IPS-18a (cell line): ENCODE measurements at regions not wholly inside any gene's neighbourhood (a gene's known extent, or its start where the extent isn't known, plus 50 kb on each side); places are given as distances from the start of the nearest gene placed in this dataset.

ENCODE experiments used
- H3K27ac ChIP-seq: one replicate; pipeline ENCODE4 v1.5.1; 2013; ENCODE audit warnings: low read length
- H3K27me3 ChIP-seq: one replicate; pipeline ENCODE4 v1.6.1; 2013; ENCODE audit warnings: mild to moderate bottlenecking, low read length; ENCODE audit not compliant: control insufficient read depth, insufficient read depth
- H3K36me3 ChIP-seq: one replicate; pipeline ENCODE4 v1.6.1; 2013; ENCODE audit warnings: low read depth, low read length; ENCODE audit not compliant: control insufficient read depth
- H3K4me1 ChIP-seq: one replicate; pipeline ENCODE4 v1.6.1; 2013; ENCODE audit warnings: low read depth, low read length; ENCODE audit not compliant: control insufficient read depth
- H3K4me3 ChIP-seq: one replicate; pipeline ENCODE4 v1.5.1; 2013; ENCODE audit warnings: low read length
- H3K9ac ChIP-seq: one replicate; pipeline ENCODE4 v1.6.1; 2013; ENCODE audit warnings: mild to moderate bottlenecking, low read length, moderate library complexity
- H3K9me3 ChIP-seq: one replicate; pipeline ENCODE4 v1.6.1; 2013; ENCODE audit warnings: low read depth, low read length; ENCODE audit not compliant: control insufficient read depth

GRCh38 chr18:3360211-3360610 lies 89.8 kb upstream of the TGIF1 start:
- Histone ChIP-seq H3K27me3 (no peaks in the 10 kb centered on the region), H3K4me3 (no peak overlapping the region), H3K9me3 (no peaks in the 10 kb centered on the region), H3K27ac (no peak overlapping the region), H3K36me3 (no peaks in the 10 kb centered on the region), H3K4me1 (peaks cover 11% of the 10 kb centered on the region), H3K9ac (no peak overlapping the region)

- Histone ChIP-seq H3K9me3 (no peaks in the 10 kb centered on the region), H3K4me1 (no peaks in the 10 kb centered on the region), H3K9ac (no peak overlapping the region), H3K27me3 (no peaks in the 10 kb centered on the region), H3K27ac (no peak overlapping the region), H3K36me3 (no peaks in the 10 kb centered on the region), H3K4me3 (no peak overlapping the region)
These were observed 82.4 kb upstream of the TGIF1 start for GRCh38 chr18:3367491-3368091.

GRCh38 chr18:3368193-3368592 lies 81.8 kb upstream of the TGIF1 start:
- H3K27ac ChIP-seq: no peak overlapping the region
- no peak overlapping the region for H3K9ac ChIP-seq
- no peaks in the 10 kb centered on the region for H3K4me1 ChIP-seq
- H3K9me3 ChIP-seq: no peaks in the 10 kb centered on the region
- no peak overlapping the region for H3K4me3 ChIP-seq
- no peaks in the 10 kb centered on the region for H3K36me3 ChIP-seq
- no peaks in the 10 kb centered on the region for H3K27me3 ChIP-seq

GRCh38 chr18:3379685-3380084 lies 70.3 kb upstream of the TGIF1 start:
- Histone ChIP-seq H3K27me3 (no peaks in the 10 kb centered on the region), H3K9me3 (no peaks in the 10 kb centered on the region), H3K9ac (no peak overlapping the region), H3K4me3 (no peak overlapping the region), H3K27ac (no peak overlapping the region), H3K4me1 (peaks cover 8% of the 10 kb centered on the region), H3K36me3 (no peaks in the 10 kb centered on the region)

GRCh38 chr18:3380384-3380961 lies 69.5 kb upstream of the TGIF1 start:
- H3K36me3 ChIP-seq: no peaks in the 10 kb centered on the region
- no peaks in the 10 kb centered on the region for H3K27me3 ChIP-seq
- H3K4me1 ChIP-seq: peaks cover 8% of the 10 kb centered on the region
- H3K27ac ChIP-seq: no peak overlapping the region
- H3K9me3 ChIP-seq: no peaks in the 10 kb centered on the region
- H3K9ac ChIP-seq: no peak overlapping the region
- H3K4me3 ChIP-seq: no peak overlapping the region

GRCh38 chr18:3383381-3383915 lies 66.5 kb upstream of the TGIF1 start:
- Histone ChIP-seq H3K4me3 (no peak overlapping the region), H3K27me3 (no peaks in the 10 kb centered on the region), H3K27ac (no peak overlapping the region), H3K36me3 (no peaks in the 10 kb centered on the region), H3K4me1 (peaks cover 8% of the 10 kb centered on the region), H3K9ac (no peak overlapping the region), H3K9me3 (no peaks in the 10 kb centered on the region)

- peaks cover 8% of the 10 kb centered on the region for H3K4me1 ChIP-seq
- H3K36me3 ChIP-seq: no peaks in the 10 kb centered on the region
- no peak overlapping the region for H3K27ac ChIP-seq
- no peak overlapping the region for H3K4me3 ChIP-seq
- no peaks in the 10 kb centered on the region for H3K27me3 ChIP-seq
- H3K9me3 ChIP-seq: no peaks in the 10 kb centered on the region
- no peak overlapping the region for H3K9ac ChIP-seq
These were observed 65.1 kb upstream of the TGIF1 start for GRCh38 chr18:3384664-3385563.

- Histone ChIP-seq H3K27me3 (no peaks in the 10 kb centered on the region), H3K4me1 (peaks cover 8% of the 10 kb centered on the region), H3K4me3 (no peak overlapping the region), H3K27ac (no peak overlapping the region), H3K9ac (no peak overlapping the region), H3K36me3 (no peaks in the 10 kb centered on the region), H3K9me3 (no peaks in the 10 kb centered on the region)
These were observed 61.6 kb upstream of the TGIF1 start for GRCh38 chr18:3388323-3388722.

- H3K4me1 ChIP-seq: peaks cover 4% of the 10 kb centered on the region
- H3K36me3 ChIP-seq: no peaks in the 10 kb centered on the region
- H3K27ac ChIP-seq: no peak overlapping the region
- H3K9ac ChIP-seq: no peak overlapping the region
- H3K9me3 ChIP-seq: no peaks in the 10 kb centered on the region
- H3K27me3 ChIP-seq: no peaks in the 10 kb centered on the region
- no peak overlapping the region for H3K4me3 ChIP-seq
These were observed 61.0 kb upstream of the TGIF1 start for GRCh38 chr18:3388980-3389379.

- Histone ChIP-seq H3K9ac (no peak overlapping the region), H3K36me3 (no peaks in the 10 kb centered on the region), H3K4me3 (no peak overlapping the region), H3K27me3 (no peaks in the 10 kb centered on the region), H3K4me1 (peaks cover 4% of the 10 kb centered on the region), H3K27ac (no peak overlapping the region), H3K9me3 (no peaks in the 10 kb centered on the region)
These were observed 60.0 kb upstream of the TGIF1 start for GRCh38 chr18:3389977-3390376.

- no peaks in the 10 kb centered on the region for H3K36me3 ChIP-seq
- no peak overlapping the region for H3K9ac ChIP-seq
- H3K4me1 ChIP-seq: peaks cover 4% of the 10 kb centered on the region
- H3K27ac ChIP-seq: no peak overlapping the region
- no peaks in the 10 kb centered on the region for H3K9me3 ChIP-seq
- H3K4me3 ChIP-seq: no peak overlapping the region
- no peaks in the 10 kb centered on the region for H3K27me3 ChIP-seq
These were observed 58.1 kb upstream of the TGIF1 start for GRCh38 chr18:3391704-3392466.
